GM18499 (cell line): ENCODE measurements at regions not wholly inside any gene's neighbourhood (a gene's known extent, or its start where the extent isn't known, plus 50 kb on each side); places are given as distances from the start of the nearest gene placed in this dataset.
"Not testable (repeated sequence)": the region's sequence is repeated elsewhere in the genome, so short reads cannot be mapped to it uniquely, and the experiment has no call there.

Experiments used
- ATAC-seq: cut with Tn5 transposase; IDR thresholded peaks from one replicate; pipeline ENCODE4 v1.9.1; 2021; ENCODE audit warnings: moderate number of reproducible peaks; ENCODE audit not compliant: insufficient read depth, unreplicated experiment

DNA sequence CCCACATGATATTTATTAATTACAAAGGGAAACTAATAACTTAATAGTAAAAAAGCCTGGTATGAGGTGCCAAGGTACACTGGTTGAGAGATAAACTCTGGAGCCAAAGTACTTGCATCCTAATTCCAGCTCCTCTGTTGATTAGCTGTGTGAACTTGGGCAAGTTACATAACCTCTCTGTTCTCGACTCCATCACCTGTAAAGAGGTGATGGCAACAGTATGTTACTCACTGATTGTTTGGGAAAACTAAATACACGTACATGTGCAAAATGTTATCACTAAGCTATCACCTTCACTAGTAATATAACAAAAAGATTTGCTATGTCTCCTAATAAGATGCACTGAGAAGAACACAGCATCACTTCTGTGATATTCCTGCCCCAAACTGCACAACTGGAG is 206.4 kb downstream of the MEX3B start:
- ATAC-seq: no peak

DNA sequence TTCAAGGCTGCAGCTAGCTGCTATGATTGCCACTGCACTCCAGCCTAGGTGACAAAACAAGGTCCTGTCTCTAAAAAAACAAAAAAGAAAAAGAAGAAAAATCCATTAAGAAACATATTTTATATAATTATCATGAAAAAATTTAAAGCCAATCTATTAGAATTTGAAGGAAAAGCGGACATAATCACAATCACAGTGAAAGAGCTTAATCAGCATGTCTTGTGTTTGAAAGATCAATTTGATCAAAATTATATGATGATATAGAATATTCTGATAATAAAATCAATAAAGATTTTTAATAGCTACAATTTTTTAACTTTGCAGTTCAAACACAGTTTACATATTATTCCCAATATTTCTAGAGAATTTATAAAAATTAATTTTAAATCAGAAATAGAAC is 210.1 kb downstream of the MEX3B start:
- no peak for ATAC-seq

- ATAC-seq: no peak
Measured at GRCh38 chr15:81830520-81830919, 215.3 kb downstream of the MEX3B start.

DNA sequence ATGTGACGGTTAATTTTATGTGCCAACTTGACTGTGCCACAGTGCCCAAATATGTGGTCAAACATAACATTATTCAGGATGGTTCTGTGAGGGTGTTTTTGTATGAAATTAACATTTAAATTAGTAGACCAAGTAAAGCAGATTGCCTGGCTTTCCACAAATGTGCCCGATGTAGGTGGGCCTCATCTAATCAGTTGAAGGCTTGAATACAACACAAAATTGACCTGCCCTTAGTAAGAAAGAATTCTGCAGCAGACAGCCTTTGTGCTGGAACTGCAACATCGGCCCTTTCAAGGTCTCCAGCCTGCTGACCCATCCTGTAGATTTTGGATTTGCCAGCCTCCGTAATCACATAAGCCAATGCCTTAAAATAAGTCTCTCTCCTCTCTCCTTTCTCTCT is 215.9 kb downstream of the MEX3B start:
- ATAC-seq: no peak

DNA sequence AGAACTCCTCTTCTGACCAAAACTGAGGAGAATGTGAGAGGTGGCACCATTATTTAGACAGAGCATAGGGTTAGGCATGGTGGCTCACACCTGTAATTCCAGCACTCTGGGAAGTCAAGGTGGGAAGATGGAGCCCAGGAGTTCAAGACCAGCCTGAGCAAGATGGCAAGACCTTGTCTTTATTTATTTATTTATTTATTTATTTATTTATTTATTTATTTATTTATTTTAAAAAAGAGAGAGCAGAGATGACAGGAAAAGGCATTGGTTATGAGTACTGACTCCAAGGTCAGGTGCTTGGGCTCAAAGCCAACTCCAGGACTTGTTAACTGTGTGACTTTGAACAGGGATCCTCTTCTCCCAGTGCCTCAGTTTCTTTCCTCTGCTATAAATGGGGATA is 217.7 kb downstream of the MEX3B start:
- ATAC-seq: no peak

DNA sequence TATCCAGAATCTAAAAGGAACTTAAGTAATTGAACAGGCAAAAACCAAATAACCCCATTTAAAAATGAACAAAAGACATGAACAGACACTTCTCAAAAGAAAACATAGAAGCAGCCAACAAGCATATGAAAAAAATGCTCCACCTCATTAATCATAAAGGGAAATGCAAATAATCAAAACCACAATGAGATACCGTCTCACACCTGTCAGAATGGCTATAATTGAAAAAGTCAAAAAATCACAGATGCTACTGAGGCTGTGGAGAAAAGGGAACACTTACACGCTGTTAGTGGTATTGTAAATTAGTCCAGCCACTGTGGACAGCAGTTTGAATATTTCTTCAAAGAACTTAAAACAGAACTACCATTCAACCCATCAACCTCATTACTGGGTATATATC is 220.7 kb downstream of the MEX3B start:
- no peak for ATAC-seq

- ATAC-seq: not testable (repeated sequence)
Measured at GRCh38 chr15:81822587-81822986, 223.2 kb downstream of the MEX3B start.

DNA sequence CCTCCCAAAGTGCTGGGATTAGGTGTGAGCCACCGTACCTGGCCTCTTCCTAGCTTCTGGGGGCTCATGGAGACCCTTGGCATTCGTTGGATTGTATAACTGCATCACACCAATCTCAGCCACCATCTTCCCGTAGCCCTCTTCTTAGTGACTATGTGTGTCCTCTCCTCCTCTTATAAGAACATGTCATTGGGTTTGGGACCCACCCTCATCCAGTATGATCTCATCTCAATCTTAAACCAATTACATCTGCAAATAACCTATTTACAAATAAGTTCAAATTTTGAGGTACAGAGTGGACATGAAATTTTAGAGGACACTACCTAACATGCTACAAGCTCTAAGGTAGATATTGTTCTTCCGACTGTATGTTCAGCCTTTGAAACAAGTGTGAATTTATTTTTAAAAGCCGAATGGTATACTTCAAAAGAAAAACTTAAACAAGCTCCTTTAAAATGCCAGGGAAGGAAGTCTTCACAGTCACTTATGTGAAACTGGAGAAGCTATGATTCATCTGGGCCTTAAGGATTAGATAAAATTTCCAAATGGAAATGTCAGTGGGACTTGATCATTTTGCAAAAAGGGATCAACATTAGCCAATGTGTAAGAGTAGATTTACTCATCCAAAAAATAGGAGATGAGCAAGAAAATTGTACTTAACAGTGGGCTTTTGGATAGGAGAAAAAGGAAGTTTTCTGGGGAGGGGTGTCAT is 225.7 kb downstream of the MEX3B start:
- no peak for ATAC-seq

- no peak for ATAC-seq
Measured at GRCh38 chr15:81814882-81815455, 230.8 kb downstream of the MEX3B start.

GRCh38 chr15:81813215-81813614 is 232.6 kb downstream of the MEX3B start:
- no peak for ATAC-seq

GRCh38 chr15:81812456-81812855 is 233.4 kb downstream of the MEX3B start:
- no peak for ATAC-seq

- no peak for ATAC-seq
Measured at GRCh38 chr15:81811736-81812135, 234.1 kb downstream of the MEX3B start.

DNA sequence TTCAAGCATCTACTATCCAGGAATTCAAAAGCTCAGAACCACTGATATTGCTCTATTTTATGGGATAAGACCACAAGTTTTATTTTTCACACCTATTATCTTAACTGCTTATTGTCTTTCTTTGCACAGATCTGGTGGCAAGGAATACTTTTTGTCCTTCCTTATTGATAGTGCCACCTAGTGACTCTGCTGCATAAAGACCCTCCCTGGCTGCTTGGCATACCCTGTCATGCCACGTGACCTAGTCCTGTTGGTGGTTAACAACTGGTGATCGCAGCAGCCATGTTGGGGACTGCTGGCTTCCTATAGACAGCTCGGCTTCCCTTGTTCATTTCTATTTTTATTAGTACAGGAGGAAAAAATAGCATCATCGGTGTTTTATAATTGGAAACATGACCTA is 236.3 kb downstream of the MEX3B start:
- no peak for ATAC-seq

GRCh38 chr15:81807806-81808205 is 238.0 kb downstream of the MEX3B start:
- no peak for ATAC-seq

DNA sequence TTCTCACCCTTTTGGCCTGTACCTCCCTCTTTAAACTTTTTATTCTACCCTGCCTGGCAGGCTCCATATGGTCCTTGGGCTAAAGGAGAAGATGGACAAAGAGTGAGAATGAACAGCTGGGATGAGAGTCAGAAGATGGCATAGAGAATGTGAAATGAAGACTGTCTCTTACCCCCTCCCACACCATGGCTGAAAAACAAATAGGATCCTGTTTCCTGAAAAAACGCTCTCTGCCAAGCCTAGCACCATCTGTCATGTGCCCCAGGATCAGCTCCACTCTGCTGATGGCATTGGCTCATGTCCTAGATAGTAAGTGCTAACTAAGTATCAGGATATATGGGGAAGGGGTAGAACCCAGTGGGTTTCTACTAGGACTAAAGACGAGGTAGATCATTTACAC is 238.6 kb downstream of the MEX3B start:
- no peak for ATAC-seq

- no peak for ATAC-seq
Measured at GRCh38 chr15:81795899-81796298, 249.9 kb downstream of the MEX3B start.

DNA sequence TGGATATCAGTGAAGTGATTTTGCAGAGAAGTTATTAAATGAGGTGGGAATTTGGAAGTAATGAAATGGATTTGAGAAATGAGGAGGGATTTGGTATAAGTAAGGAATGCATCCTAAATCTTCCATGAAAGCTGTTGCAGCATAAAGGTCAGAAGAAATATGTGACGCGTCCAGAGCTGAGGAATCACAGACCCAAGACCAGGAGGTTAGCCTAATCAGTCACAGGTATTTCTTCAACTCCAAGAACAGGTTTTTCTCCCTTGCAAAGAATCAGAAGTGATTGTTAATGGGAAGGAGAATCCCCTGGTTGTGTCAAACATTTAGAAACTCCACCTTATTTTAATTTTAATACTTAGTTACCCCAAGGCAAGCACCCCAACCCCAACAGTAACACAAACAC is 253.2 kb downstream of the MEX3B start:
- no peak for ATAC-seq

DNA sequence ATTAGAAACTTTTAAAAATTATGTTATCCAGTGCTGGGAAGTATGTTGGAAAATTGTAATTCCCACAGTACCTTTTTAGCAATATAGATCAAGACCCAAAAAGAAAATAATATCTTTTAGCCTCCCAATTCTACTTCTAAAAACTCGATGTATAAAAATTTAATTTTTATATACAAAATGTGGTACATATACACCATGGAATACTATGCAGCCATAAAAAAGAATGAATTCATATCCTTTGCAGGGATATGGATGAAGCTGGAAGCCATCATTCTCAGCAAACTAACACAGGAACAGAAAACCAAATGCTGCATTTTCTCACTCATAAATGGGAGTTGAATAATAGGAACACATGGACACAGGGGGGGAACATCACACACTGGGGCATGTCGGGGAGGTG is 254.5 kb downstream of the MEX3B start:
- not testable (repeated sequence) for ATAC-seq

- ATAC-seq: no peak
Measured at GRCh38 chr15:81789403-81789802, 256.4 kb downstream of the MEX3B start.

DNA sequence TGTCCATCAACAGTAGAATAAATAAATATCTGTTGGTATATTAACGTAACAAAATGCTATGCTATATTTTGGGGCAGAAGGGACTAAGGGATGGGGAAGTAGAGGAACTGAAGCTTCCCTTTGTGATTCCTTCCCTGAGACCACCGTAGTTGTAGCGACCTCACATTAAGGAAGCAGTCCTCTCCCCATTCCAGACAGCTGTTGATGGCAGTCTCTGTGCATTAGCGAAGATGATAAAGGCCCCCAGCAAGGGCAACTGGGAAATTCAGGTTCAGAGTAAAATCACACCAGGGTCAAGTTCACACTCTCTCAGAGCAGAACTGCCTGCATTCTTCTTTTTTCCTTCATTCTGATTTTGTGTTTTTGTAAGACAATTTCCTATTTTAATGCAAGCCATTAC is 259.0 kb downstream of the MEX3B start:
- no peak for ATAC-seq

GRCh38 chr15:81785679-81786078 is 260.1 kb downstream of the MEX3B start:
- no peak for ATAC-seq

DNA sequence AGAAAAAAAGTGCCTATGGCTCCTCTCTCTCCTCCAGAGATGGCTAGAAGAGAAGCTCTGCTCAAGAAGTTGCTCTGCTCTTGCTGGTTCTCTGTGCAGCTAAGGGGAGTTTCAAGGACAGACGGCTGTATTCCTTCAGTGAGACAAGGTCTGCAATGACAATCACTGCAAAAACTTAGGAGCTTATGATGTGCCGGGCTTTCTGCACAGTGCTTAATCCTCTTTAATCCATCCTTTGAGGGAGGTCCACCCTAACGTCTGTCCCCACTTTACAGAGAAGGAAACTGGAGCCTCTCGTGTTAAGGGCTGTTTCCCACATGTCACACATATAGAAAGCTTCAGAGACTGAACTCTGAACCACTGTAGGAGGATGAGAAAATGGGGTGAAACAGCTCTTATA is 260.6 kb downstream of the MEX3B start:
- no peak for ATAC-seq
